BJ (cell line): ENCODE measurements at regions not wholly inside any gene's neighbourhood (a gene's known extent, or its start where the extent isn't known, plus 50 kb on each side); places are given as distances from the start of the nearest gene placed in this dataset.

ENCODE experiments used
- CTCF ChIA-PET: fragments of 350-600 bp; formaldehyde crosslinking; extraction: SDS; loops from one replicate; lab custom pipeline; 2021; ENCODE audit warnings: antibody characterized with exemption, inconsistent platforms; lab: Yijun Ruan, JAX
- POLR2A ChIA-PET: fragments of 300-600 bp; sonication (Branson Sonifier 250); formaldehyde crosslinking; extraction: SDS; loops from one replicate; lab custom pipeline; 2021; ENCODE audit warnings: antibody characterized with exemption; lab: Charles Lee
- DNase-seq: peaks from one replicate; pipeline ENCODE4 v3.0.0-alpha.2; 2011; ENCODE audit warnings: low read depth
- H3K27me3 ChIP-seq: 2 replicates; pipeline ENCODE4 v1.6.0; 2011; ENCODE audit warnings: low read length; ENCODE audit not compliant: control insufficient read depth, insufficient read depth
- H3K36me3 ChIP-seq: 2 replicates; pipeline ENCODE4 v1.5.1; 2011; ENCODE audit warnings: low read length; ENCODE audit not compliant: control insufficient read depth, insufficient read depth
- H3K4me3 ChIP-seq: 2 replicates; pipeline ENCODE4 v1.5.1; 2011; ENCODE audit warnings: low read depth, mild to moderate bottlenecking, control low read depth, low read length
- CTCF ChIP-seq: IDR thresholded peaks from 2 replicates; pipeline ENCODE4 v1.5.1; 2011; ENCODE audit warnings: low read depth, mild to moderate bottlenecking, control low read depth, inconsistent platforms, low read length, moderate library complexity; ENCODE audit not compliant: insufficient read depth

GRCh38 chr18:29057703-29058102 lies 880.8 kb upstream of the CDH2 start:
- TF ChIP-seq CTCF, result no peak
- no peaks in the 10 kb centered on the region for H3K36me3 ChIP-seq
- H3K4me3 ChIP-seq, result no peak overlapping the region
- ChIA-PET POLR2A (no interaction called here), CTCF (no interaction called here)
- H3K27me3 ChIP-seq, result no peaks in the 10 kb centered on the region
- DNase-seq, result no peak

GRCh38 chr18:29056800-29057199 lies 879.9 kb upstream of the CDH2 start:
- no peak overlapping the region for H3K4me3 ChIP-seq
- ChIA-PET POLR2A (no interaction called here), CTCF (no interaction called here)
- H3K36me3 ChIP-seq, result no peaks in the 10 kb centered on the region
- no peak for TF ChIP-seq CTCF
- no peaks in the 10 kb centered on the region for H3K27me3 ChIP-seq
- no peak for DNase-seq

GRCh38 chr18:29041976-29042375 lies 865.0 kb upstream of the CDH2 start:
- H3K36me3 ChIP-seq, result no peaks in the 10 kb centered on the region
- no peak overlapping the region for H3K4me3 ChIP-seq
- ChIA-PET POLR2A (no interaction called here), CTCF (interaction anchor here (0.5 to 0.7 kb wide), 2 partner anchors 124 to 540 kb away, joined by 3 to 4 read pairs; no protein-coding TSS in a partner anchor)
- DNase-seq, result no peak
- H3K27me3 ChIP-seq, result no peaks in the 10 kb centered on the region
- TF ChIP-seq CTCF, result no peak

- ChIA-PET CTCF (no interaction called here), POLR2A (no interaction called here)
- no peak for DNase-seq
- TF ChIP-seq CTCF, result no peak
- H3K4me3 ChIP-seq, result no peak overlapping the region
- H3K36me3 ChIP-seq, result no peaks in the 10 kb centered on the region
- H3K27me3 ChIP-seq, result no peaks in the 10 kb centered on the region
These were observed 857.4 kb upstream of the CDH2 start for GRCh38 chr18:29034113-29034856.

- TF ChIP-seq CTCF, result no peak
- ChIA-PET POLR2A (no interaction called here), CTCF (no interaction called here)
- no peak for DNase-seq
- no peaks in the 10 kb centered on the region for H3K36me3 ChIP-seq
- H3K4me3 ChIP-seq, result no peak overlapping the region
- no peaks in the 10 kb centered on the region for H3K27me3 ChIP-seq
These were observed 851.6 kb upstream of the CDH2 start for GRCh38 chr18:29028560-29028959.
